HG03575 (cell line): ENCODE measurements at regions not wholly inside any gene's neighbourhood (a gene's known extent, or its start where the extent isn't known, plus 50 kb on each side); places are given as distances from the start of the nearest gene placed in this dataset.

Experiments used
- ATAC-seq: cut with Tn5 transposase; IDR thresholded peaks from one replicate; pipeline ENCODE4 v1.9.1; 2021; ENCODE audit not compliant: unreplicated experiment, insufficient number of reproducible peaks, low FRiP score; ENCODE audit errors: extremely low read depth

DNA sequence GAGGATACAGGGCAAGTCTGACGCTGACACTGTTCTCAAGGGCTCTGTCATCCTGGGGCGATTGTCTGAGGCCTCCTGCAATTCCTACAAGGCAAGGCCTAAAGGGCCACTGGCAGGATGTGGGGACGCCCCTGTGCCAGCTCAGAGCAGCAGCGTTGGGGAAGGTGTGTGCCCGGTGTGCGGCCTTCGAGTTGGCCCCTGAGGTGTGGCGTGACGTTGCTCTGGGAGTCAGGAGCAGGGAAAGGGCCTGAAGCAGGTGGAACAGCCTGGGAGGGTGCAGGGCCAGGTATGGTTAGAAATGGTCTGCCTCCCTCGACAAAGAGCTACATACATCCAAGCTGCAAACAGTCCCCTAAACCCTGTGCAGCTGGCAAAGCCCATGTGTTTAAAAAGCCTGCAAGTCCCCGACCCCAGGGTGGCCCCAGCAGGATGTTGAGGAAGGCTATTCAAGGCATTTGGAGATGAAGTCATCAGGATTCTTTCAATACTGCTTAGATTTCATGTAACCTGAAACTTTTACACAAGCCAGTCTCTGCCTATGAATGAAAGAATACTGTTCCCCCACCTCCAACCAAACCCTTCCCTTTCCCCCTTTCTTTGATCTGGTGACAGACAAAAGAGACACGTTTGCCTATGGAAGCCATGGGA is 142.5 kb upstream of the TNS3 start:
- no peak for ATAC-seq

GRCh38 chr7:47722126-47722525 is 140.2 kb upstream of the TNS3 start:
- no peak for ATAC-seq

- ATAC-seq: no peak
Measured at GRCh38 chr7:47721670-47722069, 139.8 kb upstream of the TNS3 start.

DNA sequence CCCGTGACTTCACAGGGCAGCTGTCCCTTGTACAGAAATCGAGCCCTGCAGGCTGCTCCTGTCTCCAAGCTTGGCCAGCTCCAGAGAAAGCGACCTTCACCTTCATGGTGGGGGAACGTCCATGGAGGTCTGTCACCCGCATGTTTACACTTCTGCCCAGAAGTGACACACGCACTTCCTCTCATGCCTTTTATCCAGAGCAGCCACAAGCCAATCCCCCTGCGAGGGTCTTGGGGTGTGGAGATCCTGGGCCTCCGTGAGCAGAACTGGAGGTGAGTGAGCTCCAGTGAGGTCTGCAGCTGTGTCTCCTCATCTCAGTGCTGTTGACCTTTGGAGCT is 139.0 kb upstream of the TNS3 start:
- no peak for ATAC-seq

GRCh38 chr7:47720141-47720906 is 138.4 kb upstream of the TNS3 start:
- no peak for ATAC-seq

- ATAC-seq: no peak
Measured at GRCh38 chr7:47719675-47720074, 137.8 kb upstream of the TNS3 start.

- ATAC-seq: no peak
Measured at GRCh38 chr7:47715631-47716068, 133.7 kb upstream of the TNS3 start.

- ATAC-seq: peak; percentile 73
Measured at GRCh38 chr7:47714669-47715607, 133.0 kb upstream of the TNS3 start.

DNA sequence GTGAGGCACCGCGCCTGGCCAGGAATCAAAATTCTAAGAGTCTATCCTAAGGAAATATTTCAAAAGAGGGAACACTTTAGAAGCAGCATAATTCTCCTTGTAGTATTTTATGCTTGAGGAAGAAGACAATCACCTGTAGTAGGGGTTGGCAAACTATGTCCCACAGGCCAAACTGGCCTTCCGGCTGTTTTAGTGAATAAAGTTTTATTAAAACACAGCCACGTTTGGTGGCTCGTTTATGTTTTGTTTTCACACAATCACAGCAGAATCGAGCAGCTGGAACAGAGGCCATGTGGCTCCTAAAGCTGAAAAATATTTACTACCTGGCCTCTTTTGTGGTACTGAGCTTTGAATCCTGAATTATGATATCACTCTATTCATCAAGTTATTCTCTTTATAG is 131.7 kb upstream of the TNS3 start:
- ATAC-seq: no peak

DNA sequence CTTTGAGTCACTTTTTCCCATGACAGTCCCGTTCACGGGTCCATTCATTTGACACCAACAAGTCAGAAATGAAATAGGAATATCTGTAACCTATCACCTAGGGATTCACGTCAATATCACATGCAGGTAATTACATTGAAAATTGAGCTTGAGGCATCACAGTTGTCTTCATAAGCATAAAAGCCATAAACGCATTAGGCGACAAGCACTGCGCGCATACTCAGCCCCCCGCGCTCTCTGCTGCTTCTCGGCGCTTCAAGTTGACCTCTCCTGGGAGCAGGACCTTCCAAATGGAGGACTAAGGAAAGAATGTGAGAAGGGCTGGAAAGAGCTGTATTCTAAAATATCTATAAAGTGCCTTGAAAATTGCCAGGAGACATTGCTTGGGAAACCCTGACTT is 130.5 kb upstream of the TNS3 start:
- no peak for ATAC-seq

DNA sequence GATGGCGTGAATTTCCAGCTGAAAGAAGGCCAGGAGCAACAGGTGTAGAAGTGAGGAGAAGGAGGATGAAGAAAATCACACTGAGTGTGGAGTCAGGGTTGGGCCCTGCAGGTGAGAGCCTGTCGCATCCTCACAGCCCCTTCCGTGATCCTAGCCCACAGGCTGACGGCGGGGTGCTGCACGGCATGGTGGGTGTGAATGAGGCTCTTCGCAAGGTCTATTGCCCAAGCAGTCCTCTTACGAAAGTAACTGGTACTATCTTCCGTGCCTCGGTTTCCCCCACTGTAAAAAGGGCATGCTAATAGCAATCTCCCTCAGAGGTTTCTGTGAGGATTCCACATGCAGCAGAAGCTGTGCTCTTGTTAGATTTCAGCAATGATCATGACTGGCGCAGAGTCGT is 129.9 kb upstream of the TNS3 start:
- no peak for ATAC-seq

DNA sequence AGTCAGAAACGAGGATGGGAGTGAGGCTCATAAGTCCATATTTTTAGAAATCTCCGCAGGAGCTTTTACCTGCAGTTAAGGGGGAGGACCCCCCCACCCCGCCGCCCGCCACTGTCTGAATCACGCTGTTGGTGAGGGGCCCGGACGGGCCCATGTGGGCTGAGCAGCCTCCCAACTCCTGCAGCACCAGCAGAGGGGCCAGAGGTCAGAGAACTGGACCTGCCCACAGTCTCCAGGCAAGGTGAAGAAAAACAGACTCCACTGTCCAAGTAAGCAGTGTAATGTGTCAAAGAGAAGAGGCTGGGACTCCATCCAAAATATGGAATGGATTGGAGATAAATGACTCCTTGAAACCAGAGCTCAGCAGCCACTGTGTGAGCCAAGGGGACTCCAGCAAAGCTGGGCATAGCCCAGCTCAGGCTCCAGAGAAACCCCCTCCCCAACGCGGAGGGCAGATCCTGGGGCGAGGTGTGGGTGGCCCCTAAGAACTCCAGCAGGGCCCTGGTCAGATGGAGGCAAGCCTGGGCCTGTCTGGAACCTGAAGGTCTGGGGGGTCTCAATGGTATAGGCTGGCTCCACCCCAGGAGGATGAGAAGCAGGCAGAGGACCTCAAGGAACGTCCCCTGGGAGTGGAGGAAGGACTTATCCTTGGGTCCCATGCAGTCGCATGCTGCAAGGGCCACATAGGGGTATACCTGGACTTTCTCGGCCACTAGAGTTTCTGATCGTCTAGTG is 128.5 kb upstream of the TNS3 start:
- ATAC-seq: no peak

- ATAC-seq: no peak
Measured at GRCh38 chr7:47709451-47709850, 127.5 kb upstream of the TNS3 start.

- ATAC-seq: no peak
Measured at GRCh38 chr7:47709051-47709450, 127.1 kb upstream of the TNS3 start.

GRCh38 chr7:47707583-47707982 is 125.7 kb upstream of the TNS3 start:
- no peak for ATAC-seq

GRCh38 chr7:47704936-47705335 is 123.0 kb upstream of the TNS3 start:
- no peak for ATAC-seq

GRCh38 chr7:47702080-47702479 is 120.2 kb upstream of the TNS3 start:
- no peak for ATAC-seq

- ATAC-seq: no peak
Measured at GRCh38 chr7:47698386-47698785, 116.5 kb upstream of the TNS3 start.

DNA sequence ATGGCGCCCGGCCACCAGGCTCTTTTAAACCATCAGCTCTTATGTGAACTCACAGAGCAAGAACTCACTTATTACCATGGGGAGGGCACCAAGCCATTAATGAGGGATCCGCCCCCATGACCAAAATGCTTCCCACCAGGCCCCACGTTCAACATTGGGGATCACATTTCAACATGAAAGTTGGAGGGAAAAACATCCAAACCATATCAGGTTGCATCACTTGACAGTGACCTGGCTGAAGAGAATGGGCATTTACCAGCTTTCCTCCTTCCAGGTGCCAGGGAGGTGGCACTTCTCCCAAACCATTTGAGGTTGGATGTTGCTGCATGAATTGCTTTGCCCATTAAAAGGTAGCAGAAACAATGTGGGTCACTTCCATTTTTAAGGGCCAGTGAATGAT is 115.6 kb upstream of the TNS3 start:
- ATAC-seq: no peak
